Endothelial cell (in vitro differentiated cells): ENCODE measurements at regions not wholly inside any gene's neighbourhood (a gene's known extent, or its start where the extent isn't known, plus 50 kb on each side); places are given as distances from the start of the nearest gene placed in this dataset.

Experiments
- DNase-seq: peaks from one replicate; pipeline ENCODE4 v3.0.0; 2021; ENCODE audit warnings: low spot score
- H3K27ac Mint-ChIP-seq: one replicate; pipeline ENCODE4 v1.8.0; 2021; ENCODE audit warnings: mixed read lengths, inconsistent platforms; ENCODE audit not compliant: unreplicated experiment
- H3K27me3 Mint-ChIP-seq: one replicate; pipeline ENCODE4 v1.8.0; 2021; ENCODE audit warnings: mild to moderate bottlenecking, moderate library complexity, mixed read lengths, inconsistent platforms; ENCODE audit not compliant: unreplicated experiment
- H3K36me3 Mint-ChIP-seq: one replicate; pipeline ENCODE4 v1.8.0; 2021; ENCODE audit warnings: mild to moderate bottlenecking, low read depth, mixed read lengths, inconsistent platforms; ENCODE audit not compliant: unreplicated experiment
- H3K4me1 Mint-ChIP-seq: one replicate; pipeline ENCODE4 v1.8.0; 2021; ENCODE audit warnings: mild to moderate bottlenecking, mixed read lengths, inconsistent platforms; ENCODE audit not compliant: unreplicated experiment
- H3K4me3 Mint-ChIP-seq: one replicate; pipeline ENCODE4 v1.8.0; 2021; ENCODE audit warnings: mild to moderate bottlenecking, mixed read lengths, inconsistent platforms; ENCODE audit not compliant: unreplicated experiment
- H3K9me3 Mint-ChIP-seq: one replicate; pipeline ENCODE4 v1.8.0; 2021; ENCODE audit warnings: mixed read lengths, inconsistent platforms; ENCODE audit not compliant: unreplicated experiment
- CTCF ChIP-seq: fragments of 200-600 bp; sonication (generic); IDR thresholded peaks from one replicate; pipeline ENCODE4 v1.5.0; 2021; ENCODE audit warnings: antibody characterized with exemption; ENCODE audit not compliant: unreplicated experiment

GRCh38 chr10:124262971-124263370, 155.8 kb downstream of the OAT start:
- Mint-ChIP-seq H3K36me3 (no peaks in the 10 kb centered on the region), H3K4me3 (no peak overlapping the region), H3K9me3 (no peaks in the 10 kb centered on the region), H3K27me3 (peaks cover 13% of the 10 kb centered on the region), H3K27ac (no peak overlapping the region), H3K4me1 (peaks cover 4% of the 10 kb centered on the region)
- DNase-seq: no peak
- TF ChIP-seq CTCF: no peak

- Mint-ChIP-seq H3K27me3 (peaks cover 14% of the 10 kb centered on the region), H3K36me3 (no peaks in the 10 kb centered on the region), H3K4me3 (no peak overlapping the region), H3K4me1 (peaks cover 3% of the 10 kb centered on the region), H3K9me3 (no peaks in the 10 kb centered on the region), H3K27ac (no peak overlapping the region)
- TF ChIP-seq CTCF: no peak
- no peak for DNase-seq
Observed at GRCh38 chr10:124262234-124262865, 156.4 kb downstream of the OAT start.

GRCh38 chr10:124259139-124259825, 159.4 kb downstream of the OAT start:
- no peaks in the 10 kb centered on the region for H3K36me3 Mint-ChIP-seq
- no peak for DNase-seq
- H3K4me3 Mint-ChIP-seq: no peak overlapping the region
- no peaks in the 10 kb centered on the region for H3K4me1 Mint-ChIP-seq
- H3K9me3 Mint-ChIP-seq: no peaks in the 10 kb centered on the region
- H3K27ac Mint-ChIP-seq: no peak overlapping the region
- H3K27me3 Mint-ChIP-seq: peaks cover 7% of the 10 kb centered on the region
- no peak for TF ChIP-seq CTCF

- Mint-ChIP-seq H3K4me3 (no peak overlapping the region), H3K36me3 (no peaks in the 10 kb centered on the region), H3K27me3 (peaks cover 7% of the 10 kb centered on the region), H3K9me3 (no peaks in the 10 kb centered on the region), H3K4me1 (no peaks in the 10 kb centered on the region), H3K27ac (no peak overlapping the region)
- DNase-seq: no peak
- no peak for TF ChIP-seq CTCF
Observed at GRCh38 chr10:124257781-124258180, 160.9 kb downstream of the OAT start.

- no peak for DNase-seq
- peaks cover 7% of the 10 kb centered on the region for H3K27me3 Mint-ChIP-seq
- TF ChIP-seq CTCF: no peak
- H3K4me1 Mint-ChIP-seq: peaks cover 5% of the 10 kb centered on the region
- no peaks in the 10 kb centered on the region for H3K36me3 Mint-ChIP-seq
- H3K27ac Mint-ChIP-seq: no peak overlapping the region
- no peaks in the 10 kb centered on the region for H3K9me3 Mint-ChIP-seq
- H3K4me3 Mint-ChIP-seq: no peak overlapping the region
Observed at GRCh38 chr10:124256151-124256550, 162.6 kb downstream of the OAT start.
